ENCODE measurements at regions not wholly inside any gene's neighbourhood (a gene's known extent, or its start where the extent isn't known, plus 50 kb on each side); places are given as distances from the start of the nearest gene placed in this dataset.

DNA sequence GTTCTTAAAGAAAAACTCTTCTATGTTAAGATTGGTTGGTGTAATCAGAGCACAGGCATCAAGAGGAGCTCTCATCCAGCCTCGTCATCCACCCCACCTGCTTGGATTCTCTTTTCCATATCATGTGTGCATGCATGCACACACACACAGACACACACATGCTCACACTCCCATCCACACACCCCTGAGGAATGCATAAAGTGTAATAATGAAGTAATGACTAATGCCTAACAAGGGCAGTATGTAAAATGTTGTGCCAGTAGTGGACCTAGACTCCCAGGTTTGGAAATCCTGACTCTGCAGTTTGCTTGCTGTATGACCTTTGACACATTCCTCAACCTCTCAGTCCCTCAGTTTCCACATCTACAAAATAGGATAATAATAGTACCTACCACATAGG, 280.0 kb upstream of the ANKRD55 start:
- Histone ChIP-seq H3K79me2 (ENCODE audit: insufficient read depth, low read length) (no peaks in the 10 kb centered on the region), H3K9me2 (replicated peaks; ENCODE audit: low read depth, low read length) (no peaks in the 10 kb centered on the region), H3K4me3 (ENCODE audit: low read length, poor library complexity, severe bottlenecking) (no peak overlapping the region), H3K36me3 (ENCODE audit: insufficient read depth, low read length) (no peaks in the 10 kb centered on the region), H3F3A (ENCODE audit: low read depth) (no peaks in the 10 kb centered on the region), H4K20me1 (ENCODE audit: insufficient read depth, low read length, poor library complexity, severe bottlenecking) (no peaks in the 10 kb centered on the region), H2AFZ (ENCODE audit: low read length) (no peak overlapping the region), H3K9ac (ENCODE audit: low read depth, low read length, poor library complexity, severe bottlenecking) (no peak overlapping the region), H3K9me3 (ENCODE audit: insufficient read depth, low read depth, low read length) (no peaks in the 10 kb centered on the region), H3K4me2 (ENCODE audit: low read depth, low read length, poor library complexity, severe bottlenecking) (no peak overlapping the region), H3K4me1 (ENCODE audit: insufficient read depth, low read length, poor library complexity, severe bottlenecking) (no peaks in the 10 kb centered on the region), H3K27me3 (ENCODE audit: insufficient read depth, low read length, poor library complexity, severe bottlenecking) (no peaks in the 10 kb centered on the region)
- TF ChIP-seq, protein P1, sequence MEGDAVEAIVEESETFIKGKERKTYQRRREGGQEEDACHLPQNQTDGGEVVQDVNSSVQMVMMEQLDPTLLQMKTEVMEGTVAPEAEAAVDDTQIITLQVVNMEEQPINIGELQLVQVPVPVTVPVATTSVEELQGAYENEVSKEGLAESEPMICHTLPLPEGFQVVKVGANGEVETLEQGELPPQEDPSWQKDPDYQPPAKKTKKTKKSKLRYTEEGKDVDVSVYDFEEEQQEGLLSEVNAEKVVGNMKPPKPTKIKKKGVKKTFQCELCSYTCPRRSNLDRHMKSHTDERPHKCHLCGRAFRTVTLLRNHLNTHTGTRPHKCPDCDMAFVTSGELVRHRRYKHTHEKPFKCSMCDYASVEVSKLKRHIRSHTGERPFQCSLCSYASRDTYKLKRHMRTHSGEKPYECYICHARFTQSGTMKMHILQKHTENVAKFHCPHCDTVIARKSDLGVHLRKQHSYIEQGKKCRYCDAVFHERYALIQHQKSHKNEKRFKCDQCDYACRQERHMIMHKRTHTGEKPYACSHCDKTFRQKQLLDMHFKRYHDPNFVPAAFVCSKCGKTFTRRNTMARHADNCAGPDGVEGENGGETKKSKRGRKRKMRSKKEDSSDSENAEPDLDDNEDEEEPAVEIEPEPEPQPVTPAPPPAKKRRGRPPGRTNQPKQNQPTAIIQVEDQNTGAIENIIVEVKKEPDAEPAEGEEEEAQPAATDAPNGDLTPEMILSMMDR (conservative IDR thresholded peaks at IDR 0.05; ENCODE audit: low read length), result no peak
- TF ChIP-seq EZH2phosphoT487 (IDR thresholded peaks at IDR 0.05; ENCODE audit: borderline replicate concordance), result no peak

GRCh38 chr5:56512313-56512996, 279.3 kb upstream of the ANKRD55 start:
- no peak overlapping the region for H3K9ac ChIP-seq (ENCODE audit: low read depth, low read length, poor library complexity, severe bottlenecking)
- no peaks in the 10 kb centered on the region for H3K79me2 ChIP-seq (ENCODE audit: insufficient read depth, low read length)
- H3K27me3 ChIP-seq (ENCODE audit: insufficient read depth, low read length, poor library complexity, severe bottlenecking), result no peaks in the 10 kb centered on the region
- H3K9me3 ChIP-seq (ENCODE audit: insufficient read depth, low read depth, low read length), result no peaks in the 10 kb centered on the region
- H3K36me3 ChIP-seq (ENCODE audit: insufficient read depth, low read length), result no peaks in the 10 kb centered on the region
- no peaks in the 10 kb centered on the region for H3F3A ChIP-seq (ENCODE audit: low read depth)
- no peak overlapping the region for H2AFZ ChIP-seq (ENCODE audit: low read length)
- no peaks in the 10 kb centered on the region for H4K20me1 ChIP-seq (ENCODE audit: insufficient read depth, low read length, poor library complexity, severe bottlenecking)
- H3K4me1 ChIP-seq (ENCODE audit: insufficient read depth, low read length, poor library complexity, severe bottlenecking), result no peaks in the 10 kb centered on the region
- no peaks in the 10 kb centered on the region for H3K9me2 ChIP-seq (replicated peaks; ENCODE audit: low read depth, low read length)
- no peak overlapping the region for H3K4me2 ChIP-seq (ENCODE audit: low read depth, low read length, poor library complexity, severe bottlenecking)
- H3K4me3 ChIP-seq (ENCODE audit: low read length, poor library complexity, severe bottlenecking), result no peak overlapping the region
- no peak for TF ChIP-seq EZH2phosphoT487 (IDR thresholded peaks at IDR 0.05; ENCODE audit: borderline replicate concordance)
- TF ChIP-seq, protein P1 (conservative IDR thresholded peaks at IDR 0.05; ENCODE audit: low read length), result no peak

DNA sequence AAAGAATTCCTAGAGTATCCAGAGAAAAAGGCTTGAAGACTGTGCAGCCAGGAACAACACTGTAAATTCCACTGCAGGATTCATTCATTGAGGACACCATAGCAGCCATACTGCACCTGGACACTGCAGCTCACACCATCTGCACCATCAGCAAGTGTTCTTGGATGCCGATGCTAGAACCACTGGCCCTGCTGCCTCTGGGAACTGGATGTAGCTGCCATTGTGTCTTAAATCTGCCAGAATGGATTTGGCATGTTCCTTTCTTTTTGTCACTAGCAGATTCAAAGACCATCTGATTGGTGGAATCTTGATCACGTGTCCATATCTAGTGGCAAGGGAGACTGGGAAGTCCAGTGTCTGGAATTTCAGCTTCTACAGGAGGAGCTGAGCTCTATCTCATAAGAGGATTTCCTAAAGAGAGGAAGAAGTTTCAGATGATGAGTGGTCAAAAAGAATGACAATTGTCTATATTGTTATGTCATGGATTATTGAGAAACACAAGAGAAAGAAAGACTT, 278.3 kb upstream of the ANKRD55 start:
- H3K9ac ChIP-seq (ENCODE audit: low read depth, low read length, poor library complexity, severe bottlenecking), result no peak overlapping the region
- H3K9me3 ChIP-seq (ENCODE audit: insufficient read depth, low read depth, low read length), result no peaks in the 10 kb centered on the region
- H3F3A ChIP-seq (ENCODE audit: low read depth), result no peaks in the 10 kb centered on the region
- no peaks in the 10 kb centered on the region for H3K9me2 ChIP-seq (replicated peaks; ENCODE audit: low read depth, low read length)
- H3K36me3 ChIP-seq (ENCODE audit: insufficient read depth, low read length), result no peaks in the 10 kb centered on the region
- no peaks in the 10 kb centered on the region for H3K27me3 ChIP-seq (ENCODE audit: insufficient read depth, low read length, poor library complexity, severe bottlenecking)
- no peaks in the 10 kb centered on the region for H3K79me2 ChIP-seq (ENCODE audit: insufficient read depth, low read length)
- H4K20me1 ChIP-seq (ENCODE audit: insufficient read depth, low read length, poor library complexity, severe bottlenecking), result no peaks in the 10 kb centered on the region
- H3K4me1 ChIP-seq (ENCODE audit: insufficient read depth, low read length, poor library complexity, severe bottlenecking), result no peaks in the 10 kb centered on the region
- H3K4me2 ChIP-seq (ENCODE audit: low read depth, low read length, poor library complexity, severe bottlenecking), result no peak overlapping the region
- H3K4me3 ChIP-seq (ENCODE audit: low read length, poor library complexity, severe bottlenecking), result no peak overlapping the region
- no peak for TF ChIP-seq EZH2phosphoT487 (IDR thresholded peaks at IDR 0.05; ENCODE audit: borderline replicate concordance)
- TF ChIP-seq, protein P1 (conservative IDR thresholded peaks at IDR 0.05; ENCODE audit: low read length), result no peak
- H2AFZ ChIP-seq (ENCODE audit: low read length), result no peak overlapping the region

Data from Loucy (cell line).